H1 (cell line): ENCODE measurements at regions not wholly inside any gene's neighbourhood (a gene's known extent, or its start where the extent isn't known, plus 50 kb on each side); places are given as distances from the start of the nearest gene placed in this dataset.

Experiments used
- E2F6 ChIP-seq: IDR thresholded peaks from 2 replicates; pipeline ENCODE4 v1.6.1; 2012; ENCODE audit warnings: inconsistent platforms

GRCh38 chr12:43252585-43252984 is 299.4 kb downstream of the ADAMTS20 start (continued):
- TF ChIP-seq E2F6: no peak
